DOHH2 (cell line): ENCODE measurements at regions not wholly inside any gene's neighbourhood (a gene's known extent, or its start where the extent isn't known, plus 50 kb on each side); places are given as distances from the start of the nearest gene placed in this dataset.

Experiments
- H3F3A ChIP-seq: fragments of 200-600 bp; sonication (generic), shearing (Covaris generic); 2 replicates; pipeline ENCODE4 v1.6.0; 2016; ENCODE audit warnings: antibody characterized with exemption, mild to moderate bottlenecking; ENCODE audit not compliant: control insufficient read depth, insufficient read depth
- H3K27ac ChIP-seq: fragments of 200-600 bp; sonication (generic); 2 replicates; pipeline ENCODE4 v1.5.1; 2014; ENCODE audit warnings: low read depth, mild to moderate bottlenecking, low read length, moderate library complexity
- H3K27me3 ChIP-seq: fragments of 200-600 bp; sonication (generic); 2 replicates; pipeline ENCODE4 v1.6.1; 2014; ENCODE audit warnings: mild to moderate bottlenecking, low read length, mixed read lengths; ENCODE audit not compliant: control insufficient read depth
- H3K36me3 ChIP-seq: fragments of 200-600 bp; sonication (generic); 2 replicates; pipeline ENCODE4 v1.6.1; 2014; ENCODE audit warnings: mild to moderate bottlenecking, low read length, moderate library complexity, mixed read lengths; ENCODE audit not compliant: control insufficient read depth
- H3K4me1 ChIP-seq: fragments of 200-600 bp; sonication (generic); 2 replicates; pipeline ENCODE4 v1.6.1; 2014; ENCODE audit warnings: mild to moderate bottlenecking, low read length, mixed read lengths; ENCODE audit not compliant: control insufficient read depth
- H3K4me2 ChIP-seq: fragments of 200-600 bp; sonication (generic); 2 replicates; pipeline ENCODE4 v1.6.0; 2014; ENCODE audit warnings: mild to moderate bottlenecking, low read length, moderate library complexity
- H3K4me3 ChIP-seq: fragments of 200-600 bp; sonication (generic); 2 replicates; pipeline ENCODE4 v1.5.1; 2014; ENCODE audit warnings: mild to moderate bottlenecking, low read length, mixed read lengths
- H3K79me2 ChIP-seq: fragments of 200-600 bp; sonication (generic); 2 replicates; pipeline ENCODE4 v1.6.1; 2014; ENCODE audit warnings: mild to moderate bottlenecking, low read length, mixed read lengths; ENCODE audit not compliant: control insufficient read depth
- H3K9me2 ChIP-seq: fragments of 200-600 bp; sonication (generic); replicated peaks from 2 replicates; pipeline ENCODE4 v1.6.1; 2014; ENCODE audit warnings: mild to moderate bottlenecking, low read length, mixed read lengths; ENCODE audit not compliant: control insufficient read depth
- H3K9me3 ChIP-seq: fragments of 200-600 bp; sonication (generic); 2 replicates; pipeline ENCODE4 v1.6.1; 2014; ENCODE audit warnings: antibody characterized with exemption, low read length, mixed read lengths; ENCODE audit not compliant: control insufficient read depth, insufficient read depth
- H4K20me1 ChIP-seq: fragments of 200-600 bp; sonication (generic); 2 replicates; pipeline ENCODE4 v1.6.0; 2014; ENCODE audit warnings: low read depth, mild to moderate bottlenecking, antibody characterized with exemption, low read length, moderate library complexity; ENCODE audit not compliant: control insufficient read depth, insufficient read depth
- EZH2phosphoT487 ChIP-seq: fragments of 200-600 bp; sonication (generic); IDR thresholded peaks from 2 replicates; pipeline ENCODE4 v1.6.1; 2017; ENCODE audit warnings: borderline replicate concordance, mild to moderate bottlenecking, antibody characterized with exemption, low read length, moderate library complexity, mixed read lengths
- TF ChIP-seq, protein P1 (sequence below): fragments of 200-600 bp; sonication (generic); IDR thresholded peaks from one replicate; pipeline ENCODE4 v1.5.1; 2014; ENCODE audit warnings: antibody characterized with exemption, mild to moderate bottlenecking, low read depth, low read length; ENCODE audit not compliant: poor library complexity, severe bottlenecking

DNA sequence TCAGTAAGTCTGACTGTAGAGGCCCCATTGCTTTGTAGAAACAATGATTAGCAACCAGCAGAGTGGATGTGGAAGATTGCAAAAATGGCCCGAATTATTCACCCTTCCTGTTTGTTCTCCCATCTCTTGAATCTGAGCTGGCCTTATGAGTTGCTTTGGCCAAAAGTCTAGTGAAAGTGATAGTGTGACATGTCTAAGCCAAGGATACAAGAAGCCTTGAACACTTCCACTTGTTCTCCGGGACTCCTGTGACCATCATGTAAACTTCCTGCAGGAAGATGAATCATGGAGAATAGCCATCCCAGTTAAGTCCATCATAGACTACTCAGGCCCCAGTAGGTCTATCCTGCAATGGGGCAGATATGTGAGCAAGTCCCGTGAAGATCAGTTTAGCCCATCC is 252.0 kb upstream of the JAG1 start:
- TF ChIP-seq EZH2phosphoT487, result no peak
- TF ChIP-seq, protein P1, sequence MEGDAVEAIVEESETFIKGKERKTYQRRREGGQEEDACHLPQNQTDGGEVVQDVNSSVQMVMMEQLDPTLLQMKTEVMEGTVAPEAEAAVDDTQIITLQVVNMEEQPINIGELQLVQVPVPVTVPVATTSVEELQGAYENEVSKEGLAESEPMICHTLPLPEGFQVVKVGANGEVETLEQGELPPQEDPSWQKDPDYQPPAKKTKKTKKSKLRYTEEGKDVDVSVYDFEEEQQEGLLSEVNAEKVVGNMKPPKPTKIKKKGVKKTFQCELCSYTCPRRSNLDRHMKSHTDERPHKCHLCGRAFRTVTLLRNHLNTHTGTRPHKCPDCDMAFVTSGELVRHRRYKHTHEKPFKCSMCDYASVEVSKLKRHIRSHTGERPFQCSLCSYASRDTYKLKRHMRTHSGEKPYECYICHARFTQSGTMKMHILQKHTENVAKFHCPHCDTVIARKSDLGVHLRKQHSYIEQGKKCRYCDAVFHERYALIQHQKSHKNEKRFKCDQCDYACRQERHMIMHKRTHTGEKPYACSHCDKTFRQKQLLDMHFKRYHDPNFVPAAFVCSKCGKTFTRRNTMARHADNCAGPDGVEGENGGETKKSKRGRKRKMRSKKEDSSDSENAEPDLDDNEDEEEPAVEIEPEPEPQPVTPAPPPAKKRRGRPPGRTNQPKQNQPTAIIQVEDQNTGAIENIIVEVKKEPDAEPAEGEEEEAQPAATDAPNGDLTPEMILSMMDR, result no peak
- H3K4me1 ChIP-seq, result no peaks in the 10 kb centered on the region

DNA sequence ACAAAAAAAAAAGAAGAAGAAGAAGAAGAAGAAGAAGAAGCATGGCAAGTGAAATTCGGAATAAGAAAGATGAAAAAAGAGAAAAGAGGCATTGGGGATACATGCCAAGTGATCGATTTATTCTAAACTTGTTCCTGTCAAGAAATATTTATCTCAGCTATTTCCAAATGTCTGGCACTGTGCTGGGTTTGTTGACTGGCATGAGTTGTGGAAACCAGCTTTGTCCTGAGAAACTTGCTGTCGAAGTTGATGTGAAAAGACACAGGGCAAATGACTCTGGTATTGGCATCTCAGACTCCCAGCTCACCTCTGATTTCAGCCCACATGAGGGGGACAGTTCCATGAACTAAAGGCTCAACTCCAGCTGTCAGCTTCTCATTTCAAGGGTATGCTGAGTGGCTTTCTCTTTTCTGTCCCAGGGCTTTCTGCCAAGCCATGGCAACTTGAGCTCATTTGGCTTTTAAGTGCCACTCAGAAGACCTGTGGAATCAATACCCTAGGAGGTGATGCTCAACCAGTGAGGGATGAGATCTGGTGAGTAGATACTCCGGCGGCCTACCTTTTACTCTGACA is 253.3 kb upstream of the JAG1 start:
- H3K36me3 ChIP-seq, result no peaks in the 10 kb centered on the region
- H3K27ac ChIP-seq, result no peak overlapping the region
- H3K27me3 ChIP-seq, result no peaks in the 10 kb centered on the region
- no peaks in the 10 kb centered on the region for H3F3A ChIP-seq
- no peak overlapping the region for H3K4me2 ChIP-seq
- H3K4me1 ChIP-seq, result no peaks in the 10 kb centered on the region
- H4K20me1 ChIP-seq, result no peaks in the 10 kb centered on the region
- no peaks in the 10 kb centered on the region for H3K79me2 ChIP-seq
- no peaks in the 10 kb centered on the region for H3K9me2 ChIP-seq
- H3K9me3 ChIP-seq, result no peaks in the 10 kb centered on the region
- H3K4me3 ChIP-seq, result no peak overlapping the region
- TF ChIP-seq, protein P1, result no peak
- TF ChIP-seq EZH2phosphoT487, result no peak

More for the DNA sequence above, 252.0 kb upstream of the JAG1 start:
- H3K9me2 ChIP-seq, result no peaks in the 10 kb centered on the region
- no peaks in the 10 kb centered on the region for H3F3A ChIP-seq
- H3K79me2 ChIP-seq, result no peaks in the 10 kb centered on the region
- no peaks in the 10 kb centered on the region for H3K27me3 ChIP-seq
- H3K4me2 ChIP-seq, result no peak overlapping the region
- H3K36me3 ChIP-seq, result no peaks in the 10 kb centered on the region
- H3K9me3 ChIP-seq, result no peaks in the 10 kb centered on the region
- H3K27ac ChIP-seq, result no peak overlapping the region
- no peak overlapping the region for H3K4me3 ChIP-seq
- H4K20me1 ChIP-seq, result no peaks in the 10 kb centered on the region

DNA sequence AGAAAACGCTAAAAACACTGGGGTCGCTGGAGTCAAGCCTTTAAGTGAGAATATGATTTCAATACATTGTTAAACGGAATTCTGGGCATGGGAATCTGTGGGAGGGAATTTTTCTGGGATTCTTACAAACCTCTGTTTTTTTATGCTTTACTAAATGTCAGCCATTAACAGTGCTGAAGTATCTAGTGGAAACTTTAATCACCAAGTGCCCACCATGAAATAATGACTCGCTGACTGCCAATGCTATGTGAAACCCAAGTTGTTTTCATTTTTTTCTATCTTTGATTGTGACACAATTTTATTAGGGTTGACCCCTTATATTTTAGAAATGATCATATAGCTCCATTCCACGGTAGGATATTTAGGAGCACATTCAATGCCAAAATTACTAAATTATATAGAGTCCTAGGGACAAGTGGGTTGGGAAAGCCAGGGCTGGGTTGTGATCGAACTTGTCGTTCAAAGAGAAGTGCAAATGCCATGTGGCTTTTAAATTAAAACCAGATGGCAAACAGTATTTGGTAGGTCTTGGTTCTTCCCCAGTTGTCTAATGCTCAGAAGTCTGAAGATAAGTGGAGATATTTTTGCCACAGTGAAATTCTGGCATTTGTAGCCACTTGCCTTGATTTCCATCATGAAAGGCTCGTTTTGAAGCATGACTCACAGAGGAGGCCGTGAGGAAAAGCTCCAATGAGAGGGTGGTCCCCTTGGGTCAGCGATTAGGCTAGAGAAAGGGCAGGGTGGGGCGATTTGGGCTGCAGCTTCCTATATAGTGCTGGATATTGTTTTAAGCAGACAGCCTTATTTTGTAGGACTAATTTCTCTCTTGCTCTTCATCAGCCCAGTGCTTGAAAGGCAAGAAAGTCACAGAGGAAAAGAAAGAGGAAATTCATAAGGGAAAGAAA is 254.4 kb upstream of the JAG1 start:
- Histone ChIP-seq H3K27me3 (no peaks in the 10 kb centered on the region), H3F3A (no peaks in the 10 kb centered on the region), H3K9me2 (no peaks in the 10 kb centered on the region), H4K20me1 (no peaks in the 10 kb centered on the region), H3K79me2 (no peaks in the 10 kb centered on the region), H3K27ac (no peak overlapping the region), H3K4me2 (no peak overlapping the region), H3K36me3 (no peaks in the 10 kb centered on the region), H3K4me3 (no peak overlapping the region), H3K9me3 (no peaks in the 10 kb centered on the region), H3K4me1 (no peaks in the 10 kb centered on the region)
- TF ChIP-seq EZH2phosphoT487, result no peak
- TF ChIP-seq, protein P1, result no peak
